Astrocyte (in vitro differentiated cells and primary cell): ENCODE measurements at regions not wholly inside any gene's neighbourhood (a gene's known extent, or its start where the extent isn't known, plus 50 kb on each side); places are given as distances from the start of the nearest gene placed in this dataset.

Source experiments
- DNase-seq: peaks from one replicate; pipeline ENCODE4 v3.0.0-alpha.2; 2010; ENCODE audit warnings: low read depth
- FAIRE-seq: peaks from 2 replicates; lab custom pipeline; 2011; peaks lifted over from hg19 to GRCh38; lab: Jason Lieb, UNC
- H2AFZ ChIP-seq: 2 replicates; pipeline ENCODE4 v1.6.0; 2012; ENCODE audit warnings: low read depth, low read length, inconsistent platforms
- H3K27ac ChIP-seq: 2 replicates; pipeline ENCODE4 v1.5.1; 2011; ENCODE audit warnings: low read depth, low read length, inconsistent platforms
- H3K27me3 ChIP-seq: 2 replicates; pipeline ENCODE4 v1.6.0; 2011; ENCODE audit warnings: low read length, inconsistent platforms; ENCODE audit not compliant: insufficient read depth
- H3K36me3 ChIP-seq: 2 replicates; pipeline ENCODE4 v1.5.1; 2011; ENCODE audit warnings: low read length, inconsistent platforms; ENCODE audit not compliant: insufficient read depth
- H3K4me1 ChIP-seq: 2 replicates; pipeline ENCODE4 v1.5.1; 2011; ENCODE audit warnings: low read length, inconsistent platforms; ENCODE audit not compliant: insufficient read depth
- H3K4me2 ChIP-seq: 2 replicates; pipeline ENCODE4 v1.6.0; 2012; ENCODE audit warnings: low read length, inconsistent platforms
- H3K4me3 ChIP-seq: 2 replicates; pipeline ENCODE4 v1.5.1; 2011; ENCODE audit warnings: low read depth, mild to moderate bottlenecking, low read length, inconsistent platforms; ENCODE audit not compliant: insufficient read depth
- H3K79me2 ChIP-seq: 2 replicates; pipeline ENCODE4 v1.6.0; 2012; ENCODE audit warnings: mild to moderate bottlenecking, low read length, inconsistent platforms; ENCODE audit not compliant: insufficient read depth
- H3K9ac ChIP-seq: 2 replicates; pipeline ENCODE4 v1.6.0; 2012; ENCODE audit warnings: mild to moderate bottlenecking, low read length, inconsistent platforms
- H3K9me3 ChIP-seq: 2 replicates; pipeline ENCODE4 v1.5.1; 2012; ENCODE audit warnings: low read depth, mild to moderate bottlenecking, low read length, inconsistent platforms; ENCODE audit not compliant: insufficient read depth
- H4K20me1 ChIP-seq: 2 replicates; pipeline ENCODE4 v1.6.0; 2012; ENCODE audit warnings: low read length, inconsistent platforms; ENCODE audit not compliant: insufficient read depth
- H3K27ac Mint-ChIP-seq: one replicate; pipeline ENCODE4 v1.8.0; 2021; ENCODE audit warnings: mild to moderate bottlenecking, mixed read lengths; ENCODE audit not compliant: unreplicated experiment
- H3K27me3 Mint-ChIP-seq: one replicate; pipeline ENCODE4 v1.8.0; 2021; ENCODE audit warnings: low read depth, mixed read lengths; ENCODE audit not compliant: unreplicated experiment
- H3K36me3 Mint-ChIP-seq: one replicate; pipeline ENCODE4 v1.8.0; 2021; ENCODE audit warnings: low read depth, mixed read lengths; ENCODE audit not compliant: unreplicated experiment
- H3K4me1 Mint-ChIP-seq: one replicate; pipeline ENCODE4 v1.8.0; 2021; ENCODE audit warnings: low read depth, mixed read lengths; ENCODE audit not compliant: unreplicated experiment
- H3K4me3 Mint-ChIP-seq: one replicate; pipeline ENCODE4 v1.8.0; 2021; ENCODE audit warnings: mild to moderate bottlenecking, moderate library complexity, mixed read lengths; ENCODE audit not compliant: unreplicated experiment
- H3K9me3 Mint-ChIP-seq: one replicate; pipeline ENCODE4 v1.8.0; 2021; ENCODE audit warnings: mild to moderate bottlenecking, mixed read lengths; ENCODE audit not compliant: unreplicated experiment
- CTCF ChIP-seq: IDR thresholded peaks from 2 replicates; pipeline ENCODE4 v1.5.1; 2011; ENCODE audit warnings: low read depth, mild to moderate bottlenecking, inconsistent platforms, low read length, moderate library complexity; ENCODE audit not compliant: insufficient read depth
- EZH2 ChIP-seq: IDR thresholded peaks from 2 replicates; pipeline ENCODE4 v1.6.1; 2012; ENCODE audit warnings: mild to moderate bottlenecking, low read length, inconsistent platforms; ENCODE audit not compliant: insufficient read depth

- Mint-ChIP-seq H3K27me3 (peaks cover 5% of the 10 kb centered on the region), H3K9me3 (peaks cover 2% of the 10 kb centered on the region), H3K4me3 (no peak overlapping the region), H3K36me3 (no peaks in the 10 kb centered on the region), H3K27ac (no peak overlapping the region), H3K4me1 (no peaks in the 10 kb centered on the region)
- DNase-seq = no peak
- H3K4me2 ChIP-seq = no peak overlapping the region
- H3K9me3 ChIP-seq = no peaks in the 10 kb centered on the region
- no peak overlapping the region for H3K4me3 ChIP-seq
- FAIRE-seq = no peak
- no peak overlapping the region for H3K9ac ChIP-seq
- H3K4me1 ChIP-seq = no peaks in the 10 kb centered on the region
- no peak overlapping the region for H2AFZ ChIP-seq
- H3K36me3 ChIP-seq = no peaks in the 10 kb centered on the region
- no peaks in the 10 kb centered on the region for H3K27me3 ChIP-seq
- TF ChIP-seq EZH2 = no peak
- no peak for TF ChIP-seq CTCF
- H4K20me1 ChIP-seq = no peaks in the 10 kb centered on the region
- H3K79me2 ChIP-seq = no peaks in the 10 kb centered on the region
- no peak overlapping the region for H3K27ac ChIP-seq
These were observed 126.4 kb upstream of the ANKFN1 start for GRCh38 chr17:56026915-56027314.

- no peaks in the 10 kb centered on the region for H3K79me2 ChIP-seq
- H3K4me1 ChIP-seq = no peaks in the 10 kb centered on the region
- FAIRE-seq (no peak), DNase-seq (no peak)
- no peaks in the 10 kb centered on the region for H3K9me3 Mint-ChIP-seq
- no peak overlapping the region for H3K9ac ChIP-seq
- no peaks in the 10 kb centered on the region for H3K4me1 Mint-ChIP-seq
- no peaks in the 10 kb centered on the region for H3K36me3 Mint-ChIP-seq
- H3K27me3 ChIP-seq = no peaks in the 10 kb centered on the region
- H3K4me3 ChIP-seq = no peak overlapping the region
- no peak overlapping the region for H2AFZ ChIP-seq
- no peaks in the 10 kb centered on the region for H4K20me1 ChIP-seq
- H3K27me3 Mint-ChIP-seq = peaks cover 5% of the 10 kb centered on the region
- no peak overlapping the region for H3K27ac Mint-ChIP-seq
- no peak overlapping the region for H3K4me3 Mint-ChIP-seq
- no peak for TF ChIP-seq CTCF
- no peak for TF ChIP-seq EZH2
- no peak overlapping the region for H3K27ac ChIP-seq
- no peak overlapping the region for H3K4me2 ChIP-seq
- no peaks in the 10 kb centered on the region for H3K9me3 ChIP-seq
- no peaks in the 10 kb centered on the region for H3K36me3 ChIP-seq
These were observed 124.4 kb upstream of the ANKFN1 start for GRCh38 chr17:56028837-56029236.

- Histone ChIP-seq H3K9ac (no peak overlapping the region), H2AFZ (no peak overlapping the region), H3K36me3 (no peaks in the 10 kb centered on the region), H3K4me1 (no peaks in the 10 kb centered on the region), H3K4me2 (no peak overlapping the region), H3K27ac (no peak overlapping the region), H3K9me3 (no peaks in the 10 kb centered on the region), H3K4me3 (no peak overlapping the region), H3K79me2 (no peaks in the 10 kb centered on the region), H3K27me3 (no peaks in the 10 kb centered on the region), H4K20me1 (no peaks in the 10 kb centered on the region)
- Mint-ChIP-seq H3K9me3 (no peaks in the 10 kb centered on the region), H3K4me1 (no peaks in the 10 kb centered on the region), H3K4me3 (no peak overlapping the region), H3K36me3 (no peaks in the 10 kb centered on the region), H3K27me3 (peaks cover 10% of the 10 kb centered on the region), H3K27ac (no peak overlapping the region)
- FAIRE-seq (no peak), DNase-seq (no peak)
- TF ChIP-seq EZH2 (no peak), CTCF (no peak)
These were observed 123.2 kb upstream of the ANKFN1 start for GRCh38 chr17:56030009-56030624.
